GM12872 (cell line): ENCODE measurements at regions not wholly inside any gene's neighbourhood (a gene's known extent, or its start where the extent isn't known, plus 50 kb on each side); places are given as distances from the start of the nearest gene placed in this dataset.

Experiments used
- TF ChIP-seq, protein P1 (sequence below): IDR thresholded peaks from 3 replicates; pipeline ENCODE4 v1.5.1; 2011; ENCODE audit warnings: low read depth, mild to moderate bottlenecking, low read length, moderate library complexity; ENCODE audit not compliant: insufficient read depth

DNA sequence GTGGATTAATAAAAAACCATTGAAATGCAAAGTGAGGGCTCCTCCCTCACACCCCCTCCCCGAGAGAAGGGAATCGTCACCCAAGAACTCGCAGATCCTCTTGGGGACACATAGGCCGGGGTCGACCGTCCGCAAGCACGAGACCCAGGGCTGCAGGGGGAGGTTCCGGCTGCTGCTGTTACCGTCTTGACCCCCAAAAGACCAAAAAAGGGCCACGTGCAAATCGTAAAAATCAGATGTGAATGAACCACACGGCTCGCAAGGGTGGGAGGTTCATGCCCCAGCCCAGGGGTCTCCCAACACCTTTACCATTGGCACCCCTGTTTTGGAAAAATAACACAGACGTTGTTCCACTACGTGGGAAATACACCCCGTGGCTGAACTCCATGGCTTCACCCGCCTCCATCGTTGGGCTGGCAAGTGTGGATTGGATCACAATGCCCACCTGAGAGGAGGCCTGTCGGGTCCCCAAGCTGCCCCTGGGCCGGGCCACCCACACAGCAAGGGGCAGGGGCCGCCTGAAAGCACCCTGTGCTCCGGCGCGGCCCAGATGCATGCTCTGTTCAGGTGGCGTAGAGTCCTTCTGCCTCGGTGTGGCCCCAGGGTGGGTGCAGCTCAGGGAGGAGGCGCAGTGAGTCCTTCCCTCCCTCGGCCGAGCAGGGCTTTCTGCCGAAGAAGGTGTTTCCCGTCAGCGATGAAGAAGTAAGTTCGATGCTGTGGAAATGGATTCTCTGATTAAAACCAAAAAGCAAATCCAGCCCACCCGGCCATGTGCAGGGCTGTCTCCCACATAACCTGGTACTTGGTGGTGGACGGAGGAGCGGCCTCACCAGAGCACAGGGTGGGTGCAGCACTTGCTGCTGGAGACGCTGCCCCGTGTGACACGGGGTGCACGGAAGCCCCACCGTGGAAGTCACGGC lies 85.0 kb downstream of the YTHDF1 start:
- TF ChIP-seq, protein P1, sequence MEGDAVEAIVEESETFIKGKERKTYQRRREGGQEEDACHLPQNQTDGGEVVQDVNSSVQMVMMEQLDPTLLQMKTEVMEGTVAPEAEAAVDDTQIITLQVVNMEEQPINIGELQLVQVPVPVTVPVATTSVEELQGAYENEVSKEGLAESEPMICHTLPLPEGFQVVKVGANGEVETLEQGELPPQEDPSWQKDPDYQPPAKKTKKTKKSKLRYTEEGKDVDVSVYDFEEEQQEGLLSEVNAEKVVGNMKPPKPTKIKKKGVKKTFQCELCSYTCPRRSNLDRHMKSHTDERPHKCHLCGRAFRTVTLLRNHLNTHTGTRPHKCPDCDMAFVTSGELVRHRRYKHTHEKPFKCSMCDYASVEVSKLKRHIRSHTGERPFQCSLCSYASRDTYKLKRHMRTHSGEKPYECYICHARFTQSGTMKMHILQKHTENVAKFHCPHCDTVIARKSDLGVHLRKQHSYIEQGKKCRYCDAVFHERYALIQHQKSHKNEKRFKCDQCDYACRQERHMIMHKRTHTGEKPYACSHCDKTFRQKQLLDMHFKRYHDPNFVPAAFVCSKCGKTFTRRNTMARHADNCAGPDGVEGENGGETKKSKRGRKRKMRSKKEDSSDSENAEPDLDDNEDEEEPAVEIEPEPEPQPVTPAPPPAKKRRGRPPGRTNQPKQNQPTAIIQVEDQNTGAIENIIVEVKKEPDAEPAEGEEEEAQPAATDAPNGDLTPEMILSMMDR: no peak

DNA sequence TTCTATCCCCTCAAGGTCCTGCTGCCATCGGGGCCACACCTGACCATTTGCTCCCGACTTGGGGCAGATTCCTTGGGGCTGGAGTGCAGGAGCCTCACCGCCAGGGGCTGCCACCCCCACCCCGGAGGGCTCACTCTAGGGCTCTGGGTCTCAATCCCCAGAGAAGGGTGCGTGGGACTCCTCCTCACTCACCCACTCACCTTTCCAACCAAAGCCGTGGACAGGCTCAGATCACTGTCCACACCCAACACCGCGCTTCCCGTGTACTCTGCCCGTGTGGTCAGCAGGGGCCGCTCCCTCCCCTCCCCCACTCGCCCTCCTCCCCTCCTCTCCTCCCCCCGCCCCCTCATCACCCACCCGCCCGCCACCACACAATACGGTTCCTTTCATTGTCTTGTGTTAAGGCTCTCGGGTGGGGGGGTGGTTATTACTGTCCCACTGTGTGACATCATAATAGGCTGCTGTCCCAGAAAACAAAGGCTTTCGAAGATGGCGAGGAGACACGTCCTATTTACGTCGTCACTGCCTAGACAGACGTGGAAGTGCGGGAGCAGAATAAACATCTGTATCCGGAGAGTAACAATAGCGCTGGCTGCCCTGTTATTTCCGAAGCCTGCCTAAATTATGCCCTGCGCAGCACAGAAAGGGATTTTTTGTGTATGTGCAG lies 85.8 kb downstream of the YTHDF1 start:
- TF ChIP-seq, protein P1: no peak

DNA sequence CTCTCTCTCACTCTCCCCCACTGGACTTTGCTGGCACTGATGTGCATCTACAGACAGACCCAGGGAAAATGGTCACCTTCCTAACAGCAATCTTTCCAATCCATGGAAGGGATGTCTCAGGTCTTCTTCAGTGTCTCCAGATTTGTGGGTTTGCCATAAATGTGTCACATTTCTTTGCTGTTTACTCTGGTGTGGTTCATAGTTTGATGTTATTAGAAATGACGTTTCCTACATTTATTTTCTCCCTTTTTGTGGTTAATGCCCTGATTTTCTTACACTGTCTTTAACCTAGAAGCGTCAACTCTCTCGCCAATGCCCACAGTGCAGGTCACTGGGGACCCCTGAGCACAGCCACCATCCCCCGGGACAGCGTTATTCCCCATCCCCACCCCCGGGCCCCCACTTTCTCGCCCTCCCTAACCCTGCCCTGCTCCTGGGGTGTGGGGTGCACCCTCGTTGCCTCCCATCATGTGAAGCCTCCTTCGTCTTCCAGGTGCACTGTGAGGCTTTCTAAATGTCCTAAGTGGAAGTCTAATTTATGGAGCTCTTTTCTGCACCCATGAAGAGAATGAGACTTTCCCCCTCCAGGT lies 86.5 kb downstream of the YTHDF1 start:
- TF ChIP-seq, protein P1: no peak

DNA sequence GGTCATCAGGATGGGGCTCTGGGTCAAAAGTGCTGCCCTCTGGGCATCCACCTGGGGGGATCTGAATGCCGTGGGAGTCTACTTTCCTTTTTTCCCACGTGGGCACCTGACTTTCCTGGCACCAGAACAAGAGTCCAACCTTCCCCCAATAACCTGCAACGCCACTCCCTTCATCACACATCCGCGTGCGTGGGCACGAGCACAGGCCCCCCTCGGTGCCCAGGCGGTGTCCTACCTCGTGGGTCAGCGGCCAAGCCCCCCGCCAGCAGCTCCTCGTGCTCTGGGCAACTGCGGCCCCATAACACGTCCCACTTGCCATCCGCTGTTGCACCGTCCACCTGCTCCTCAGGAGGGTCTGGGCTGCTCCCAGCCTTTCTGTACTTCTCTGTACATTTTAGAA lies 87.0 kb downstream of the YTHDF1 start:
- TF ChIP-seq, protein P1: no peak

DNA sequence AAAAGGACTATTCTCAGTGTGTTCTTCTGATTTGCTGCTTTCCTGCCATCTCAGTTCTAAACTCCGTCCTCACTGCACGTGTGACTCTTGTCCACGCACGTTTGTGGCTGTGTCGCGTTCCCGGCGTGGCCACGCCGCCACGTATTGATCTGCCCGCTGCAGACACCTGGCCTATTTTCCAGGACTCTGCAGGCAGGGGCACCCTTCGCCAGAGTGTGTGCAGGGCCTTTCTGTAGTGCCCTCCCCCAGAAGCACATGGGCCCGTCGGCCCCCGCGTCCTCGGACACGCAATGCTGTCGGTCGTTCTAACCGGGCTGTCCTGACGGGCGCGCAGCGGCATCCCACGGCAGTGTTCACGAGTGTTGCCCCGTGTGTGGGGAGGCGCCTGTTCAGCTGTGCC lies 87.6 kb downstream of the YTHDF1 start:
- TF ChIP-seq, protein P1: no peak

DNA sequence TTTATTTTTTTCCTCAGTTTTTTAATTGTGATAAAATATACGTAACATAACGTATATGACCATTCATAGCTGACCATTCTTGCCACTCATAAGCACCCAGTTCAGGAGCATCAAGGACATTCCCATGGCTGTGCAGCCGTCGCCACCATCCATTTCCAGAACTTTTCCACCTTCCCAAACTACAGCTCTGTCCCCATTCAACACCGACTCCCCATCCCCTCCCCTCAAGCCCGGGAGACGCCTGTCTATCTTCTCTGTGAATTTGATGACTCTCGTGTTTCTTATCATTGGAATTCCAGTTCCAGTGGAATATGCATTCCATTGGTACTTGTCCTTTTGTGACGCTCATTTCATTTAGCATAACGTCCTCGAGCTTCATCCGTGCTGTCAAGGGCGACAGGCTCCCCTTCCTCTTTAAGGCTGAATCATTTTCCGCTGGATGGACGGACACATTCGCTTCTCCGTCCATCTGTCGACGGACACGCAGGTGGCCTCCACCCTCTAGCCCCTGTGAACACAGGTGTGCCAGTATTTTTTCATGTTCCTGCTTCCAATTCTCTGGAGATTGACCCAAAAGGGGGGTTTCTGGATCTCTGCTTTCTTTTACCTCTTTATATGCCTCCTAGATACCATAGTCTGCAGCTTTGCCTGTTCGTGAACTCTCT lies 88.1 kb downstream of the YTHDF1 start:
- TF ChIP-seq, protein P1: no peak
